Type B pancreatic cell (in vitro differentiated cells): ENCODE measurements at regions not wholly inside any gene's neighbourhood (a gene's known extent, or its start where the extent isn't known, plus 50 kb on each side); places are given as distances from the start of the nearest gene placed in this dataset.
"Not testable (repeated sequence)": the region's sequence is repeated elsewhere in the genome, so short reads cannot be mapped to it uniquely, and the experiment has no call there.

Experiments used
- DNase-seq: peaks from one replicate; pipeline ENCODE4 v3.0.0; 2021; ENCODE audit warnings: mixed read lengths; ENCODE audit not compliant: unreplicated experiment; ENCODE audit errors: extremely low spot score
- H3K27ac Mint-ChIP-seq: 2 replicates; pipeline ENCODE4 v1.8.0; 2021; ENCODE audit warnings: mild to moderate bottlenecking, mixed read lengths
- H3K27me3 Mint-ChIP-seq: 2 replicates; pipeline ENCODE4 v1.8.0; 2021; ENCODE audit warnings: mixed read lengths
- H3K36me3 Mint-ChIP-seq: 2 replicates; pipeline ENCODE4 v1.8.0; 2021; ENCODE audit warnings: mixed read lengths
- H3K4me1 Mint-ChIP-seq: one replicate; pipeline ENCODE4 v1.8.0; 2021; ENCODE audit warnings: mixed read lengths; ENCODE audit not compliant: unreplicated experiment
- H3K4me3 Mint-ChIP-seq: 2 replicates; pipeline ENCODE4 v1.8.0; 2021; ENCODE audit warnings: mild to moderate bottlenecking, mixed read lengths
- H3K9me3 Mint-ChIP-seq: 2 replicates; pipeline ENCODE4 v1.8.0; 2021; ENCODE audit warnings: mixed read lengths
- TF ChIP-seq, protein P1 (sequence below): fragments of 200-600 bp; sonication (generic); conservative IDR thresholded peaks from 2 replicates; pipeline ENCODE4 v1.5.0; 2021; ENCODE audit warnings: antibody characterized with exemption, mild to moderate bottlenecking

DNA sequence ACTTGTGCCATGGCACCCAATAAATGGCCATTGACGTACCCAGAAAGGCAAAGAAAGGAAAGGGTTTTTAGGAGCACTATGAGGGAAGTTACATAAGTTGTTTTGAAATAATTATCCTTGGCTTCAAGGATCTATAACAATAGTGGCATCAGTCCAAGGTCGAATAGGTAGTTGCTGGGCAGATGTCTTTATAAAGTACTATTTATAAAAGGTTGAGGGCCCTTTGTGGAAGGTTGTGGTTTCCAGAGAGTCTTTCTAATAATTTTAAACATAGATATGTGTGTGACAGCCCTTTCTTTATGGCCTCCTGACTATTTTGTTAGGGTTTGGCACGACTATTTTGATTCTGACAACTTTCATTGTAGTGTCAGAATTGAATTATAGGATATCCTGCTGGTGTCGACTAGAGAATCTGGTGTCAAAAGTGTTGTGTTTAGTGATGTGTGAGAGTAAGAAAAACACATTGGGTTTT is 260.5 kb downstream of the PYDC2 start:
- no peak overlapping the region for H3K4me3 Mint-ChIP-seq
- TF ChIP-seq, protein P1, sequence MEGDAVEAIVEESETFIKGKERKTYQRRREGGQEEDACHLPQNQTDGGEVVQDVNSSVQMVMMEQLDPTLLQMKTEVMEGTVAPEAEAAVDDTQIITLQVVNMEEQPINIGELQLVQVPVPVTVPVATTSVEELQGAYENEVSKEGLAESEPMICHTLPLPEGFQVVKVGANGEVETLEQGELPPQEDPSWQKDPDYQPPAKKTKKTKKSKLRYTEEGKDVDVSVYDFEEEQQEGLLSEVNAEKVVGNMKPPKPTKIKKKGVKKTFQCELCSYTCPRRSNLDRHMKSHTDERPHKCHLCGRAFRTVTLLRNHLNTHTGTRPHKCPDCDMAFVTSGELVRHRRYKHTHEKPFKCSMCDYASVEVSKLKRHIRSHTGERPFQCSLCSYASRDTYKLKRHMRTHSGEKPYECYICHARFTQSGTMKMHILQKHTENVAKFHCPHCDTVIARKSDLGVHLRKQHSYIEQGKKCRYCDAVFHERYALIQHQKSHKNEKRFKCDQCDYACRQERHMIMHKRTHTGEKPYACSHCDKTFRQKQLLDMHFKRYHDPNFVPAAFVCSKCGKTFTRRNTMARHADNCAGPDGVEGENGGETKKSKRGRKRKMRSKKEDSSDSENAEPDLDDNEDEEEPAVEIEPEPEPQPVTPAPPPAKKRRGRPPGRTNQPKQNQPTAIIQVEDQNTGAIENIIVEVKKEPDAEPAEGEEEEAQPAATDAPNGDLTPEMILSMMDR, result no peak
- no peaks in the 10 kb centered on the region for H3K27me3 Mint-ChIP-seq
- no peaks in the 10 kb centered on the region for H3K9me3 Mint-ChIP-seq
- H3K36me3 Mint-ChIP-seq, result no peaks in the 10 kb centered on the region
- DNase-seq, result no peak
- H3K4me1 Mint-ChIP-seq, result no peaks in the 10 kb centered on the region
- no peak overlapping the region for H3K27ac Mint-ChIP-seq

DNA sequence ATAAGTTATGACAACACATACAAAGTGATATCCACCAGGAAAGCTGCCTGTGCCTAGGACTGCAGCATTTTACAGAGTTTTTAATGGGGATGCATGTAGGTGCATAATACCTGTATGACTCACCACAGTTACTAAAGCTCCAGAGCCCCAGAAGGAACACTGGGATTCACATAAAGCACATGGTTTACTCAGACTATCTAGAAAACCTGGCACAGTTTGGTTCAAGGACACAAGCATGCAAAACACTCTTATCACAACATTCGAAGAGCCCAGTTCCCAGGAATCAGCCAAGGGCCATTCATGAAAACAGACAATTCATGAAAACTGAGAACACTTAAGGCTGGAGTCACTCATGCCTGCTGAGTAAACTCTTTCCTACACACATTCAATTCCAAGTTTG is 261.0 kb downstream of the PYDC2 start:
- TF ChIP-seq, protein P1, result no peak
- H3K4me1 Mint-ChIP-seq, result no peaks in the 10 kb centered on the region
- H3K27me3 Mint-ChIP-seq, result no peaks in the 10 kb centered on the region
- H3K4me3 Mint-ChIP-seq, result no peak overlapping the region
- H3K36me3 Mint-ChIP-seq, result no peaks in the 10 kb centered on the region
- H3K27ac Mint-ChIP-seq, result no peak overlapping the region
- DNase-seq, result no peak
- H3K9me3 Mint-ChIP-seq, result no peaks in the 10 kb centered on the region

DNA sequence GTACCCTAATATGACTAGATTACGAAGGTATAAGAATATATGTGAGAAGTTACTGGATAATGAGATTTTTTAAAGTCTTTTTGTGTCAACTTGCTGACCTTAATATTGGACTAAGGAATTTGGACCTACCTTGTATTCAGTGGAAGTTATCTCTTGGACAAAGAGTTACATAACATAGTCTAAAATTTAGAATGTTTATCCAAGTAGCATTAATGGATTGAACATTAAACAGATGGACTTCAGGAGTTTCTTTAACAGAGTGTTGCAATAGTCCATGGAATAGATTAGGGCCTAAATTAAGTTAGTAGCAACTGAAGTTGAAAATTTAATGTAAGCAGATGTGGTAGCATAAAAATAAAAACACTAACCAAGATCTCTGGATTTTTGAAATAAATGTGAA is 266.4 kb downstream of the PYDC2 start:
- H3K27me3 Mint-ChIP-seq, result no peaks in the 10 kb centered on the region
- H3K36me3 Mint-ChIP-seq, result no peaks in the 10 kb centered on the region
- H3K4me1 Mint-ChIP-seq, result no peaks in the 10 kb centered on the region
- no peaks in the 10 kb centered on the region for H3K9me3 Mint-ChIP-seq
- H3K4me3 Mint-ChIP-seq, result no peak overlapping the region
- TF ChIP-seq, protein P1, result no peak
- H3K27ac Mint-ChIP-seq, result no peak overlapping the region
- DNase-seq, result no peak

DNA sequence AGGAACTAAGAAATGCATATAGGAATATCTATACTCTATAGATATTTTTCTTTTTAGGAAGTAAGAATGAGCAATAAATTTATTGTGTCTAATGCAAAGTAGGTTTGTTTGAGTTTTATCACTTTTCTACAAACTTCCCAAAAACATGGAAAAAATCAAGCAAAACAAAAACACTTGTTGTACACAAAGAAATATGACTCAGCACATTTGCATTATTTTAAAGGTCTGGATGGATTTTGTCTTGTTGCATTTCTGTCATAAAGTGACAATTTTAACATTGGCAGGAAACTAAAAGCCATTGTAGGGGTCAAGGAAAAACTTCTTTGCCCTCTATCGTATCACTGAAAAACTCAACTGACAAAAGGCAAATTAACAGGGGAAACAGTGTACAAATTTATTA is 267.2 kb downstream of the PYDC2 start:
- Mint-ChIP-seq H3K4me3 (no peak overlapping the region), H3K4me1 (no peaks in the 10 kb centered on the region), H3K36me3 (no peaks in the 10 kb centered on the region), H3K27me3 (no peaks in the 10 kb centered on the region), H3K9me3 (no peaks in the 10 kb centered on the region), H3K27ac (no peak overlapping the region)
- TF ChIP-seq, protein P1, result no peak
- DNase-seq, result no peak

DNA sequence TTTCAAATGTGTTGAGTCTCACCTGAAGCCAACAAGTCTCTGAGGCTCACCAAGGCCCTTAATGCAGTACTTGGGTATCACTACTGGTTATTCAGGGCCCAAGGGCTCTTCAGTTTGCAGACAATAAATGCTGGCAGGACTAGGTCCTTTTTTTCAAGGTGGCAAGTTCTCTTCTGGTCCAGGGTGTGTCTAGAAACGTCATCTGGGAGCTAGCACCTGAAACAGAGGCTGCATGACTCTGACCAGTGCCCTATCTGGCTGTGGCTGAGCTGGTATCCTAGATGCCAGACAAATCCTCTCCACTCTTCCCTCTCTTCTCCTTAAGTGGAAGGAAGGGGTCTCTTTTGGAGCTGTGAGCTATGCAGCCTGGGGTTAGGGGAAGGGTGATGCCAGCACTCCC is 276.8 kb downstream of the PYDC2 start:
- no peak overlapping the region for H3K27ac Mint-ChIP-seq
- no peaks in the 10 kb centered on the region for H3K27me3 Mint-ChIP-seq
- no peak for DNase-seq
- H3K4me3 Mint-ChIP-seq, result no peak overlapping the region
- no peaks in the 10 kb centered on the region for H3K36me3 Mint-ChIP-seq
- TF ChIP-seq, protein P1, result no peak
- no peaks in the 10 kb centered on the region for H3K4me1 Mint-ChIP-seq
- peaks cover 5% of the 10 kb centered on the region for H3K9me3 Mint-ChIP-seq

DNA sequence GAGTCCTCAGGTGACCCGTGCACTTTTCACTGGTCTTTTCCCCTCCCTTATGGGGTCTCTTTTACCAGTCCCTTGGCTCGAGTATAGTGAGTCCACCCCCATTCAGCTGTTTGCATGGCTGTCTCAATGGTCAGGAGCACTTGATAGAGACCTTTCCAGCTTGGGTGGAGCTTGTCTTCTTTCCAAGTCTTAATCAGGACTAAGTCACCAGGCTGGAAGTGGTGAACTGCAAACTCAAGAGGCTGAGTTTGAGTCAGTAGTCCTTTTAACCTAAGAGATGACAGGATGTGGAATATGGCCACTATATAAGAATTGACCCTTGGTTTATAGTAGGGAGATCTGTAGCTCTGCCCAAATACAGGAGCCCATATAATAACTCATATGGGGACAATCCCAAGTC is 279.7 kb downstream of the PYDC2 start:
- Mint-ChIP-seq H3K27me3 (no peaks in the 10 kb centered on the region), H3K4me1 (no peaks in the 10 kb centered on the region), H3K4me3 (no peak overlapping the region), H3K9me3 (peaks cover 5% of the 10 kb centered on the region), H3K36me3 (no peaks in the 10 kb centered on the region), H3K27ac (no peak overlapping the region)
- no peak for DNase-seq
- TF ChIP-seq, protein P1, result no peak

DNA sequence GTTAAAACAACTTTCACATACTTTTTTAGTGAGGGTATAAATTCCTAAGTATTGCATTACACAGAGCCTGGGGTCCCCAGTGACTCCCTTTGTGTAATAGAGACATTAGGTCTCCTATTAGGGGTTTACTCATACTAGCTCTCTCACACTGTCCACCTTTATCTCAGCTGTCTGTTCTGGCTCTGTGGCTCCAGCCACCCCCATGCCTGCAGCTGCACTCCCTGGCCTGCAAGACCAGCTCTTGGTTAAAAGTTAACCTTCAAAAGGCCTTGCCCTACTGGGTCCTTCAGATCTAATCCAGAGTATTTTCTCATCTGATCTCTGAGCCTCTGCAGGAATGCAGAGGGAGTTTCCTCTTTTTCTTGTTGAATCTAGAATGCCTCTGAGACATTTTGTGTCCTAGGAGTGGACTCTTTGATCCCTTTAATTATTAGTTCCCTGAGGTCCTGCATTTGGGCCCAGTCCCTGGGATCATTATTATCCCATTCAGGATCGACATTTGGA is 280.9 kb downstream of the PYDC2 start:
- not testable (repeated sequence) for H3K27me3 Mint-ChIP-seq, H3K36me3 Mint-ChIP-seq, H3K4me1 Mint-ChIP-seq, H3K9me3 Mint-ChIP-seq, DNase-seq, H3K27ac Mint-ChIP-seq, H3K4me3 Mint-ChIP-seq
